Pancreas (tissue), 10 donors: ENCODE measurements at regions not wholly inside any gene's neighbourhood (a gene's known extent, or its start where the extent isn't known, plus 50 kb on each side); places are given as distances from the start of the nearest gene placed in this dataset.

ENCODE experiments used
- ATAC-seq, 4 donors: fragments of 200-7000 bp; cut with Tn5 transposase; one replicate each; pipeline versions ENCODE4 v1.8.0 to v1.9.1; 2020; ENCODE audit warnings: mild to moderate bottlenecking in 4 of 4, moderate library complexity in 4 of 4
- DNase-seq, 6 donors: peaks; one replicate each; pipeline ENCODE4 v3.0.0-alpha.2; 2020
- FAIRE-seq: peaks from 2 replicates; lab custom pipeline; 2012; peaks lifted over from hg19 to GRCh38; lab: Jason Lieb, UNC
- H3K27ac ChIP-seq, 4 donors: fragments of 200-600 bp; sonication (generic); 1 replicate in 3 of 4; 2 replicates in 1 of 4; pipeline versions ENCODE4 v1.5.0 to v1.8.0; 2020
- H3K27me3 ChIP-seq, 4 donors: fragments of 200-600 bp; one replicate each; pipeline ENCODE4 v1.8.0; 2021
- H3K36me3 ChIP-seq, 3 donors: fragments of 200-600 bp; sonication (generic) in 1 of 3; one replicate each; pipeline versions ENCODE4 v1.5.0 to v1.8.0; 2020 to 2021
- H3K4me1 ChIP-seq, 3 donors: fragments of 200-600 bp; one replicate each; pipeline ENCODE4 v1.8.0; 2021
- H3K4me3 ChIP-seq, 4 donors: fragments of 200-600 bp; sonication (generic) in 2 of 4; one replicate each; pipeline versions ENCODE4 v1.5.0 to v1.8.0; 2020 to 2021
- H3K9me3 ChIP-seq, 4 donors: fragments of 200-600 bp; one replicate each; pipeline ENCODE4 v1.8.0; 2021
- CTCF ChIP-seq, 4 donors: fragments of 200-600 bp; sonication (generic) in 3 of 4; IDR thresholded peaks; one replicate each; pipeline versions ENCODE4 v1.5.0 to v1.8.0; 2021; ENCODE audit warnings: antibody characterized with exemption in 4 of 4
- WGBS, 2 donors: extraction: QIAGEN DNeasy Blood & Tissue Kit; methylation state at CpG; one replicate each; pipeline ENCODE4 v1.1.7; 2013; 5-methylcytosine and 5-hydroxymethylcytosine counted together
- intact Hi-C, 3 donors: fragments of 100-400 bp; cut with DNase I; formaldehyde crosslinking; loops; one replicate each; pipeline versions ENCODE4 v1.11.1 to v1.14.2; 2022
- donor health status: healthy with polysubstance abuse.
- donor health status: DM: no; HTN: no; CAD: no; lungs with moderate emphysema.
- donor health status: DM: no; HTN: no; CAD: no.
- donor health status: control.
- donor health status: control.
- donor health status: Bipolar disorder and iron deficiency.
- donor health status: DM: yes; HTN: yes; CAD: no.
- donor health status: DM: no; HTN: no; CAD: no.
- donor health status: DM: no; HTN: no; CAD: no.
- donor health status: DM: yes; HTN: yes; CAD: no.

GRCh38 chr12:33588725-33589405 lies 149.2 kb upstream of the SYT10 start:
- intact Hi-C loops = no loop called here
- H3K4me3 ChIP-seq = no peak overlapping the region
- no peaks in the 10 kb centered on the region for H3K4me1 ChIP-seq
- H3K36me3 ChIP-seq = no peaks in the 10 kb centered on the region
- WGBS, 2 donors = 61 to 72% methylated on average over 4 of the region's 4 CpGs
- H3K27me3 ChIP-seq = no peaks in the 10 kb centered on the region
- no peak for TF ChIP-seq CTCF (IDR thresholded peaks at IDR 0.05)
- no peak overlapping the region for H3K27ac ChIP-seq
- FAIRE-seq = no peak
- no peaks in the 10 kb centered on the region for H3K9me3 ChIP-seq
- ATAC-seq = peak in 1 of 4 donors; percentile 46
- no peak for DNase-seq

- Histone ChIP-seq H3K36me3 (no peaks in the 10 kb centered on the region), H3K4me1 (no peaks in the 10 kb centered on the region), H3K9me3 (no peaks in the 10 kb centered on the region), H3K27me3 (no peaks in the 10 kb centered on the region), H3K27ac (no peak overlapping the region), H3K4me3 (no peak overlapping the region)
- 31 to 62% methylated on average over 3 of the region's 3 CpGs for WGBS, 2 donors
- intact Hi-C loops = no loop called here
- no peak for FAIRE-seq
- TF ChIP-seq CTCF (IDR thresholded peaks at IDR 0.05) = no peak
- no peak for DNase-seq
- ATAC-seq = no peak
Measured at GRCh38 chr12:33589576-33590114, 150.0 kb upstream of the SYT10 start.

- intact Hi-C loops = no loop called here
- Histone ChIP-seq H3K4me3 (no peak overlapping the region), H3K27me3 (no peaks in the 10 kb centered on the region), H3K27ac (no peak overlapping the region), H3K4me1 (no peaks in the 10 kb centered on the region), H3K36me3 (no peaks in the 10 kb centered on the region), H3K9me3 (no peaks in the 10 kb centered on the region)
- no peak for ATAC-seq
- 23 to 24% methylated on average over 1 of the region's 1 CpG for WGBS, 2 donors
- FAIRE-seq = no peak
- no peak for DNase-seq
- no peak for TF ChIP-seq CTCF (IDR thresholded peaks at IDR 0.05)
Measured at GRCh38 chr12:33593753-33594152, 154.1 kb upstream of the SYT10 start.

GRCh38 chr12:33596061-33596460 lies 156.4 kb upstream of the SYT10 start:
- no peak for DNase-seq
- no peak for FAIRE-seq
- intact Hi-C loops = no loop called here
- no peak for ATAC-seq
- TF ChIP-seq CTCF (IDR thresholded peaks at IDR 0.05) = no peak
- Histone ChIP-seq H3K27ac (no peak overlapping the region), H3K4me1 (no peaks in the 10 kb centered on the region), H3K27me3 (no peaks in the 10 kb centered on the region), H3K9me3 (no peaks in the 10 kb centered on the region), H3K4me3 (no peak overlapping the region), H3K36me3 (no peaks in the 10 kb centered on the region)
- 21 to 41% methylated on average over 1 of the region's 1 CpG for WGBS, 2 donors

- 29 to 35% methylated on average over 5 of the region's 5 CpGs for WGBS, 2 donors
- TF ChIP-seq CTCF (IDR thresholded peaks at IDR 0.05) = no peak
- Histone ChIP-seq H3K36me3 (no peaks in the 10 kb centered on the region), H3K4me1 (no peaks in the 10 kb centered on the region), H3K27ac (no peak overlapping the region), H3K27me3 (no peaks in the 10 kb centered on the region), H3K4me3 (no peak overlapping the region), H3K9me3 (no peaks in the 10 kb centered on the region)
- intact Hi-C loops = no loop called here
- DNase-seq (no peak), ATAC-seq (no peak), FAIRE-seq (no peak)
Measured at GRCh38 chr12:33596814-33597213, 157.2 kb upstream of the SYT10 start.
